ENCODE measurements at regions not wholly inside any gene's neighbourhood (a gene's known extent, or its start where the extent isn't known, plus 50 kb on each side); places are given as distances from the start of the nearest gene placed in this dataset.

- DNase-seq: no peak
These were observed 282.0 kb upstream of the DKK2 start for GRCh38 chr4:107318078-107318477.

- DNase-seq: no peak
These were observed 281.5 kb upstream of the DKK2 start for GRCh38 chr4:107317611-107318010.

GRCh38 chr4:107315584-107315983 is 279.5 kb upstream of the DKK2 start:
- no peak for DNase-seq

GRCh38 chr4:107314156-107314555 is 278.0 kb upstream of the DKK2 start:
- DNase-seq: no peak

- no peak for DNase-seq
These were observed 276.3 kb upstream of the DKK2 start for GRCh38 chr4:107312366-107312765.

GRCh38 chr4:107304699-107305286 is 268.7 kb upstream of the DKK2 start:
- no peak for DNase-seq

GRCh38 chr4:107299646-107300045 is 263.5 kb upstream of the DKK2 start:
- no peak for DNase-seq

GRCh38 chr4:107292979-107293378 is 256.9 kb upstream of the DKK2 start:
- no peak for DNase-seq

GRCh38 chr4:107283587-107284559 is 247.8 kb upstream of the DKK2 start:
- DNase-seq: no peak

- no peak for DNase-seq
These were observed 243.6 kb upstream of the DKK2 start for GRCh38 chr4:107279733-107280132.

GRCh38 chr4:107278791-107279483 is 242.8 kb upstream of the DKK2 start:
- no peak for DNase-seq

GRCh38 chr4:107276052-107276451 is 239.9 kb upstream of the DKK2 start:
- DNase-seq: no peak

- DNase-seq: no peak
These were observed 239.1 kb upstream of the DKK2 start for GRCh38 chr4:107275225-107275624.

GRCh38 chr4:107270614-107271013 is 234.5 kb upstream of the DKK2 start:
- DNase-seq: no peak

- DNase-seq: no peak
These were observed 233.1 kb upstream of the DKK2 start for GRCh38 chr4:107269175-107269574.

GRCh38 chr4:107265859-107266258 is 229.7 kb upstream of the DKK2 start:
- no peak for DNase-seq

- no peak for DNase-seq
These were observed 225.2 kb upstream of the DKK2 start for GRCh38 chr4:107261241-107261874.

- no peak for DNase-seq
These were observed 222.2 kb upstream of the DKK2 start for GRCh38 chr4:107258359-107258758.

GRCh38 chr4:107255596-107255995 is 219.5 kb upstream of the DKK2 start:
- DNase-seq: no peak

- DNase-seq: no peak
These were observed 219.0 kb upstream of the DKK2 start for GRCh38 chr4:107255114-107255513.

- no peak for DNase-seq
These were observed 217.5 kb upstream of the DKK2 start for GRCh38 chr4:107253579-107254068.

GRCh38 chr4:107253090-107253489 is 217.0 kb upstream of the DKK2 start:
- DNase-seq: no peak
